GM21381 (cell line): ENCODE measurements at regions not wholly inside any gene's neighbourhood (a gene's known extent, or its start where the extent isn't known, plus 50 kb on each side); places are given as distances from the start of the nearest gene placed in this dataset.
"Not testable (repeated sequence)": the region's sequence is repeated elsewhere in the genome, so short reads cannot be mapped to it uniquely, and the experiment has no call there.

ENCODE experiments used
- ATAC-seq: cut with Tn5 transposase; IDR thresholded peaks from one replicate; pipeline ENCODE4 v1.9.1; 2021; ENCODE audit warnings: mild to moderate bottlenecking, moderate library complexity; ENCODE audit not compliant: unreplicated experiment

DNA sequence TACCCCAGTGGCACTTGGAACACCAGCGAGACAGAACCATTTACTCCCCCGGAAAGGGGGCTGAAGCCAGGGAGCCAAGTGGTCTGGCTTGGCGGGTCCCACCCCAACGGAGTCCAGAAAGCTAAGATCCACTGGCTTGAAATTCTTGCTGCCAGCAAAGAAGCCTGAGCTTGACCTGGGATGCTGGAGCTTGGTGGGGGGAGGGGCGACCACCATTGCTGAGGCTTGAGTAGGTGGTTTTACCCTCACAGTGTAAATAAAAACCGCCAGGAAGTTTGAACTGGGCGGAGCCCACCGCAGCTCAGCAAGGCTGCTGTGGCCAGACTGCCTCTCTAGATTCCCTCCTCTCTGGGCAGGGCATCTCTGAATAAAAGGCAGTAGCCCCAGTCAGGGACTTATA is 62.8 kb downstream of the RPS24 start:
- ATAC-seq, result not testable (repeated sequence)

GRCh38 chr10:78102593-78102992 is 68.9 kb downstream of the RPS24 start:
- not testable (repeated sequence) for ATAC-seq

DNA sequence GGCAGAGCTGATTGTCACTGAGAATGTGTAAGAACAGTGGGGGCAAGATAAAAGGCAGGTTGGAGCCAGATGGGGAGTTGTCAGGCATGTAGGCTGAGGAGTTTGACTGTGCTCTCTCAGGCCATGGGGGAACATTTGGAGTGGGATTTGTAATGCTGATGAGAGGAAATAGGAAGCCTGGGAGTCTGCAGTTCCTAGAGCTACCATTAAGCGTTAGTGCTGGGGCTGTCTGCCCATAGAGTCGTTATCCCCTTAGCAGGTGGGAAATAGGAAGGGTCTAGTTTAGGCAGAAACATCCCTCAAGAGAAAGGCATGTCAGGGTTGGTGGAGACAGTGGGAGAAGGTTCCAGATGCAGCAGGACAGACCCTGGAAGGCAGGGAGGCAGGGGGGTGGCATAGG is 75.5 kb downstream of the RPS24 start:
- no peak for ATAC-seq

DNA sequence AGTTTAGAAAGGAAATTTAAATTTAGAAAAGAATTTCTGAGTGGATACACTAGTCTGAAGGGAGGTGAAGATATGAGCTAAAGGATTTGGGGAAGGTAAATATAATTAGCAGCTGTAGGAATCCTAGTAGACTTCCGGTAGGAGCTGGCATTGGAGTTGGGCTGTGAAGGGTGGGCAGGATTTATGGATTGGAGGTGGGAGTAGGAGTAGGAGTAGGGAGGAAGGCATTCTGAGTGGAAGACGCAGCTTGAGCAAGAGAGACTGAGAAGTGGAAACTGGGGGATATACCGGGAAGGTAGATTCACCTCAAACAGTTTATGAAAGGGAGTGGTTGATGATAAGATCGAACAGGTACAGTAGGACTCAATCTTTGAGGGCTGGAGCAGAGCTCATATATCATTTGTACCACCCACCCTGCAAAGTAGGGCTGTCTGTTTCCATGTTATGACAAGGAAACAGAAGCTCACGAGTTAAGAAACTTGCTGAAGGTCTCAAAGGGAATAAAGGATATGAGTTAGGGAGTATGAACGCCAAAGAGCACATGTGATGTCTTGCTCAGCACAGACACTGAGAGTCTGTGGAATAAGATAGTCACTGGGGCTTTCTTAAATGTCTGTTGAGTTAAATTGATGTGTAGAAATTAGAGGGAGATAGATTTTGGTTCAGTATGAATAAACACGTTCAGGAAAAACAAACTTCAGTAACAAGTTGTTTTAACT is 81.6 kb downstream of the RPS24 start:
- ATAC-seq, result no peak

- ATAC-seq, result no peak
Observed at GRCh38 chr10:78116361-78116760, 82.7 kb downstream of the RPS24 start.

DNA sequence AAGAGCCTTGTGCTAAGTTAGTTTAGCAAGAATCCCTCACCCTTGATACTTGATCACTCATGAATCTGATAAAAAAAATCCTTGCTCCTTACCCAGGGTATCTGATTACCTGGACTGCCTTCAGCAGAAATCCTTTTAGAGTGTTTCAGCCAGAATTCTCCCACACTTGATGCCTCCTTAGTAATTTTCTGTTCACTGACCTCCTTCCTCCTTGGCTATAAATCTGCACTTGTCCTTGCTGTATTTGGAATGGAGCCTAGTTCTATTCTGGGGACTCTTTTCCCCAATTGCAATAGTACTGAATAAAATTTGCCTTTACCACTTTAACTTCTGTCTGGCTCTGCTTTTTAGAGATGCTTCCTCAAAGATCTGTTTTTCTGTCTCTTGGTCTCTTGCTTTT is 84.9 kb downstream of the RPS24 start:
- no peak for ATAC-seq

DNA sequence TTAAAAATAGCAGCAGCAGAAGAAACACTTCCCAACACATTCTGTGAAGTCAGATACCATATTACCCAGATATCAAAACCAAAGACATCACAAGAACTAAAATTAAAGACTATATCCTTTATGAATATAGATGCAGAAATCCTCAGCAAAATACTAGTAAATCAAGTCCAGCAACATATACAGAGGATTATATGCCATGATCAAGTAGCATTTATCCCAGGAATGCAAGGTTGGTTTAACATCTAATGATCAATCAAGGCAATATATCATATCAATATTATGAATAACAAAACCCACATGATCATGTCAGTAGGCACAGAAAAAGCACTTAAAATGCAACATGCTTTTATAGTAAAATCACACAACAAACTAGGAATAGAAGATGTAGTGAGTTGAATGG is 88.1 kb downstream of the RPS24 start:
- no peak for ATAC-seq

- ATAC-seq, result no peak
Observed at GRCh38 chr10:78124167-78124566, 90.5 kb downstream of the RPS24 start.

DNA sequence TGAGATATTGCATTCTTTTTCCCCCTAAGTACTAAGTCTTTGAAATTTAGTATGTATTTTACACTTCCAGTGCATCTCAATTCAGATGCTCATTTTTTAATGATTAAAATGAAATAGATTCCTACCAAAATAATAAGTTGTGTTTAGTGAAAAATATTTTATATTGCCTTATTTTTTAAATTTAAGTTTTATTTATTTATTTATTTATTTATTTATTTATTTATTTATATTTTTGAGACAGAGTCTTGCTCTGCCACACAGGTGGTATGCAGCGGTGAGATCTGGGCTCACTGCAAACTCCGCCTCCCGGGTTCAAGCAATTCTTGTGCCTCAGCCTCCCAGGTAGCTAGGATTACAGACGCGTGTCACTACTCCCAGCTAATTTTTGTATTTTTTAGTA is 95.5 kb downstream of the RPS24 start:
- no peak for ATAC-seq

DNA sequence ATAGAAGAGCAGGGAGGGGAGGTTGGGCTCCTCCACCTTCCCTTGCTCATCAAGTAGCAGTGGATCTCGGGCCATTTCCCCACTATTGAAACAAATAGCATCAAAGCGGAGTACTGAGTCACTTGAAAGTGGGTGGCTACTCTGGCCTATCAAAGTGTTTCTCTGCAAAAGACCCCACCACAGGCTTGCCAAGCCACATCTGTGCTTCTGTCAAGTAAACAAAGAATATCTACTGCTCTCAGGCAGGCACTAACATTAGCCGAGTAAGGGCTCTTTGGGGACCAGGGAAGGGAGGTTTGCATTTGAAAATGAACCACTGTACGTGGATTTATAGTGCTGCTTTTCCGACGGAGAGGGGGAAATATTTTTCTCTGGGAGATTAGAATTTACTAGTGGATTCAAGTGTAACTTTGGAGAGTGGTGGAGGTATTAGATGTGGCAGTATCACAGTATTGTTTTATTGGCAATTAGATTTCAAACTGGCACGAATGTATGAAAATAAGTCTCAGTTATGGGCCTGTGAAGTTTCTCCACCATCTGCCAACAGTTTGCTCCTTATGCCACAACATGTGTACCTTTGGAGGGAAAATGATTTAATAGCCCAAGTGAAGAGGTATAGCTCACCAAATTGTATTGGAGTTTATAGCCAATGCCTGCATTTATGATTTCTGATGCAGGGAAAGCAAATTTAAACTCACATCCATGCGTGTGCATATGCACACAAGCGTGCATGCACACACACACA is 97.5 kb downstream of the RPS24 start:
- no peak for ATAC-seq

GRCh38 chr10:78134773-78135306 is 101.2 kb downstream of the RPS24 start:
- ATAC-seq, result no peak

DNA sequence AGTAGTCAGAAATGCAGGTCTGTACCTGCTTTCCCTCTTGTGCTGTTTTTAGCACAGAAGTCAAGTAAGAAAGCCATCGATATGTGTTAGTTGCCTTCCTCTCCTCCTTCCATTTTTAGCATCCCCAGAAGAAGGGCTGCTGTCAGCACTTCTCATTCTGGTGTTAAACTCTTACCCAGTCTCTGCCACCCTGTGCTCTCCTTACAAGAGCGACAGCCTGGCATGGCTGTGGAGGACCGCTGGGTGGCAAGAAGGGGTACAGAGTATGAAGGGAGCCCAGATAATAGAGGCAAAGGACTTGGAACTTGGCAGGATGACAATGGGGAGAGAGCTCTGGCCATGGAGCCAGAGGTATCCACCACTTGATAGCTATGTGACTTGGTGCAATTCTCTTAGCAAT is 103.5 kb downstream of the RPS24 start:
- ATAC-seq, result no peak

DNA sequence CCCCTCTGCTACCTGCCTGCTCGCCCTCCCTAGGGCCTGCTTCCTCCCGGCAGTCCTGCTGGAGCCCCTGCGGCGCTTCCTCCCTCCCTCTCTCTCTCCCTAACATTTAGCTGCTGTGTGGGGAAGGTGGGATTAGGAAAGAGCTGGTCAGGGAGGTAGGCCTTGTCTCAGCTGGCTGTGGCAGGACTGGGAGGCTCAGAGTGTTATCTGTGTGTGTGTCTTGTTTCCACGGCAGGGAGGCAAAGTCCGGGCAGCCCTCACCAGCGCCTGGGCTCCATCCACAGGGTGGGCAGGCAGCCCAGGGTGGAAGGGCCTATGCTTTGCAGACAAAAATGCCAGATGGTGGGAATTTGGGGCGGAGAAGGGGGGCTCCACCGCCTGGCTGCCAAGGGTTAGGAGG is 105.7 kb downstream of the RPS24 start:
- no peak for ATAC-seq

DNA sequence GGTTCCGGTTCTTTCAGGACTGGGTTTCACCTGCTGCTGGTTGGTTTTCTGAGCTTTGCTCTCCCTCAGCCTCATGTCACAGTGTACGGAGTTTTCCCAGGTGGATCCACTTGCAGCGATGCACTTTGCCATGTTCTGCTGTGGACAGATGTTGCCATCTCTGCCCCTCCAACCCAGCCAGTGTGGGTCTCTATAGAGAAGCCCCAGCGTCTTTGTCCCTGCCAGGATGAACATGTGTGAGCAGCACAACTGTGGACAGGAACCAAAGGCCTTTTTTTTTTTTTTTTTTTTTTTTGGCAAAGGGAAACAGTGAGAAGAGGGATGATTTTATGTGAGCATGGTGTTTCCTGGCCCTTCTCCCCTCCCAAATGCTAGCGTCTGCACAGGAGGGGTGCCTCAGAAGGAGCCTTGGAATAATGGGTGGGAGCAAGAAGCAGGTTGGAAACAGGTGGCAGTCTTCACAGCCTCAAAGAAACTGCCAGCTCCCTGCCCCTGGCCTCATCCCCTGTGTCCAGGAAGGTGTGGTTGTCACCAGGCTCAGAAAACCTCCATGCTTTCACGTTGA is 106.5 kb downstream of the RPS24 start:
- ATAC-seq, result no peak

DNA sequence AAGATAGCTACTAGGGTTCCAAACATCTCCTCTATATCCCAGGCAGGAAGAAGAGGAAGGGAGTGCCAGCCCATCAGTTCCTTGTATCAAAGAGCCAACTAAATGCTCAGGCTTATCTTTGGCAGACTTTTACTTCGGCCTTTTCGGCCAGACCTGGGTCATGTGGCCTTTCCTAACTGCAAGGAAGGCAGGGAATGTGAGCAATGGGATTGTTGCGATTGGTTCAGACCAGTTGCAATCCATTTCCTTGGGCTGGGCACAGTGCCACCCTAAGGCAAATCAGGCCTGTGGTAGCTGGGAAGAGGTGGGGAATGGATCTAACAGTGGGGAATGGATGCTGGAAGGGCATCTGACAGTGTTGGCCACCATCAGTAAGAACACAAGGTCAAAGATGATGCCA is 109.9 kb downstream of the RPS24 start:
- ATAC-seq, result no peak

DNA sequence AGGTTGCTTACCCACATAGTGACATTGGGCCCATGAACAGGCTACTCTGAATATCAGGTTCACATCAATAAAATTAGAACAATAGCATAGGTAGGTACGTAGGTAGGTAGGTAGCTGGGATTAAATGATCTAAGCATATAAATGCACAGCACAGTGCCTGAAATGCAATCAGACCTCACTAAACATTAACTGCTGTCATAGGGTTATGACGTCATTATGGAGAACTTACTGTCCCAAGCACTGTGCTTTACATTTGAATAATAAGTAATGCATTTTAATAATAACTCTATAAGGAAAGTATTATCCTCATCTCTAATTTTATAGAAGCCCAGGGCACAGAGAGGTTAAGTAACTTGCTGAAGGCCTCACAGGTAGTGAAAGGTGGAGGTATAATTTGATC is 112.5 kb downstream of the RPS24 start:
- ATAC-seq, result no peak

- ATAC-seq, result no peak
Observed at GRCh38 chr10:78147202-78147601, 113.5 kb downstream of the RPS24 start.

- ATAC-seq, result no peak
Observed at GRCh38 chr10:78148216-78148960, 114.7 kb downstream of the RPS24 start.

DNA sequence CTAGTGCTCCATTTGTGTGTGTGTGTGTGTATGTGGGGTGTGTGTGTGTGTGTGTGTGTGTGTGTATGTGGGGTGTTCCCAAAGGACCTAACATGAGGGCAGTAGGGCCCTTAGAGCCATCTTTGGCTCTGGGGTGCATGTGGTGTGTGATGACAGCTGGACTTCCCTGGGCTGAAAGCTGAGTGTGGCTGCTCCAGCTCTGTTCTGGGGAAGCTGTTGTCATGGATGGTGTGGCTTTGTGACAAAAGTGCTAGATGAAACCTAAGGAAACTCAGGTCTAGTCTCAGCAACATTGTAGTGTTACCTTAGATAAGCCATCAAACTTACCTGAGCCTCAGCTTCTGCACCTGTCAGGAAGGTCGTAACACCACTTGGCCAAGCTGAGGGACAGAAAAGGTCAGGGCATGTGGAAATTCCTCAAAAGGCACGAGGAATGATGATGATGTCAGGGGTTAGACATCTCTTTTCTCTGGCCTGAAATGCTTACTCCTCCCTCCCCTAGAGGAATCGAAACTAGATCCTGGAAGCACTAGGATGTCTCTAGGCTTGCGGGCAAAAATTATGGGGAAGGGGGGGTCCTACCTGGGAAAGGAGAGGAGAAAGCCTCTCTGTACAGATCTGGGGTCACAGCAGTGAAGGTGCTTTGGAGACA is 115.4 kb downstream of the RPS24 start:
- ATAC-seq, result no peak

GRCh38 chr10:78150756-78151155 is 117.1 kb downstream of the RPS24 start:
- ATAC-seq, result no peak

- ATAC-seq, result no peak
Observed at GRCh38 chr10:78155722-78156121, 122.1 kb downstream of the RPS24 start.
